Astrocyte of the spinal cord (primary cell): ENCODE measurements at regions not wholly inside any gene's neighbourhood (a gene's known extent, or its start where the extent isn't known, plus 50 kb on each side); places are given as distances from the start of the nearest gene placed in this dataset.

Experiments used
- DNase-seq: peaks from one replicate; pipeline ENCODE4 v3.0.0; 2011; ENCODE audit warnings: low read depth, low spot score
- H3K4me3 ChIP-seq: 2 replicates; pipeline ENCODE4 v1.5.1; 2011; ENCODE audit warnings: low read depth, mild to moderate bottlenecking, low read length, moderate library complexity
- CTCF ChIP-seq: IDR thresholded peaks from 2 replicates; pipeline ENCODE4 v1.5.1; 2012; ENCODE audit warnings: low read depth, mild to moderate bottlenecking, low read length, inconsistent platforms
- in situ Hi-C: cut with HindIII; loops from 2 replicates; pipeline ENCODE4 v1.10.0; 2017; ENCODE audit warnings: low sequenced_read_pairs

GRCh38 chr5:165881259-165881658 lies 2375.8 kb downstream of the MAT2B start:
- in situ Hi-C loops, result no loop called here
- no peak overlapping the region for H3K4me3 ChIP-seq
- no peak for DNase-seq
- TF ChIP-seq CTCF, result no peak

DNA sequence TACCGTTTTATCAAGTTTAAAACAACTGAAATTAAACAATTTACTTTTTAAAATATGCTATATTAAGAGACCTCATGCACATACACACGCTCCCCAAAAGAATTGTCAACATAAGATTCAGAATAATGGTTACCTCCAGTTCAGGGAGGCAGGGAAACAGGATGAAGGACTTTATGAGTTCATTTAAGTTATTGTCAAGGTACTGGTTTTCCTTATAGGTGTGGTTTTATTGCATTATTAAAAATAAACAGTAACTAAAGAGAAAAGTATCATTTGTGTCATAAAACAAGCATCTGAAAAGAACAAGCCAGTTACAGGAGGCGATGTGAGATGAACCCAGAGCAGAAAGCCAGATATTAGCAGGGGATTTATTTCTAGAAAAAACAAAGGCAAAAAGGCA lies 2376.7 kb downstream of the MAT2B start:
- in situ Hi-C loops, result no loop called here
- no peak for DNase-seq
- no peak overlapping the region for H3K4me3 ChIP-seq
- TF ChIP-seq CTCF, result no peak

- in situ Hi-C loops, result no loop called here
- H3K4me3 ChIP-seq, result no peak overlapping the region
- no peak for TF ChIP-seq CTCF
- DNase-seq, result no peak
Measured at GRCh38 chr5:165885623-165886350, 2380.4 kb downstream of the MAT2B start.

GRCh38 chr5:165887147-165887546 lies 2381.7 kb downstream of the MAT2B start:
- in situ Hi-C loops, result no loop called here
- DNase-seq, result no peak
- no peak overlapping the region for H3K4me3 ChIP-seq
- TF ChIP-seq CTCF, result no peak

DNA sequence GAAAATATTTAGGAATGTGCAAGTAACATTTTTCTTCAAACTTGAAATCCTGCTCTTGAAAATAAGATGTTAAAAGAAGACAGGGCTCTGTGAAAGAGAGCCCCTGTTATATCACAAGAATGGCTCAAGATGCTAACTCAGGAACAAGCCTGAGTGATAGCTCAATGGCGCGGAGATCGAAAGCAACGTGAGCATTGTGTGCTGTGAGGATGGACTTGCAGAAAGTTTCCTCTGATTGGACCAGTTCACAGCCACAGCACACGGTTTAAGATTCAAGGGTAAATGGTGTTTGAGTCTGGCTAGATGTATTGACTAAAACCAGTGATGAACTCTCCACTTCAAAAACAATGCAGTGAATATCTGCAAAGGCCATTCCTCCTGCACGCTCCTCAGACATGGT lies 2387.0 kb downstream of the MAT2B start:
- in situ Hi-C loops, result no loop called here
- DNase-seq, result no peak
- H3K4me3 ChIP-seq, result no peak overlapping the region
- no peak for TF ChIP-seq CTCF

- DNase-seq, result no peak
Measured at GRCh38 chr5:165894916-165895315, 2389.5 kb downstream of the MAT2B start.

More at GRCh38 chr5:165894916-165895315, 2389.5 kb downstream of the MAT2B start:
- no peak overlapping the region for H3K4me3 ChIP-seq
- no peak for TF ChIP-seq CTCF
- in situ Hi-C loops, result no loop called here
